NCI-H2107 (cell line): ENCODE measurements at regions not wholly inside any gene's neighbourhood (a gene's known extent, or its start where the extent isn't known, plus 50 kb on each side); places are given as distances from the start of the nearest gene placed in this dataset.

Source experiments
- DNase-seq: peaks from one replicate; lab custom pipeline; 2025; lab: John Stamatoyannopoulos, UW

- DNase-seq, result no peak
These were observed 109.4 kb upstream of the ATF7IP start for GRCh38 chr12:14256121-14256520.

DNA sequence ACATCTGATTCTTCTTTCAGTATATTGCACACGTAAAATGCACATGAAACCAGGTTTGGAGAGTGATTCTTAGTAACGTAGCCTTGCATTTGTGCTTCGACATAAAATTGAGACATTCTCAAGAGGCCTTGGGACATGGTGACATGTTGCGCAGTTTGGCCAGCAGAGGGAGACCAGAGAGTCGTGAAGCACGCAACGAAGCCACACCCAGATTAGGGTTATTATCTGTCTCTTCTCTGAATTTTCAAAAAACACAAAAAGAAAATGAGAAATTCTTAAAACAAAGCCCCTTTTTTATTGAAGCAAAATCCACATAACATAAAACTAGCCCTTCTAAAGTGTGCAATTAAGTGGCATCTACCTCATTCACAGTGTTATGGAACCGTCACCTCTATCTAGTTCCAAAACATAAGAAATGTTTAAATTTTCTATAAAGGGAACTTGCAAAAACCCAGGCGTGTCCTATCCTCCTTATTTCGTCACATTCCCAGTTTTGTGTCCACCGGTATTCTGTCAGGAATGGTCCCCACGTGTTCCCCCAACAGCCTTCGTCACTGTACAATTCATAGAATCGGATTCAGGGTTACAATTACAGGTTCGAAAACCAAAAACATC lies 108.8 kb upstream of the ATF7IP start:
- DNase-seq, result no peak

DNA sequence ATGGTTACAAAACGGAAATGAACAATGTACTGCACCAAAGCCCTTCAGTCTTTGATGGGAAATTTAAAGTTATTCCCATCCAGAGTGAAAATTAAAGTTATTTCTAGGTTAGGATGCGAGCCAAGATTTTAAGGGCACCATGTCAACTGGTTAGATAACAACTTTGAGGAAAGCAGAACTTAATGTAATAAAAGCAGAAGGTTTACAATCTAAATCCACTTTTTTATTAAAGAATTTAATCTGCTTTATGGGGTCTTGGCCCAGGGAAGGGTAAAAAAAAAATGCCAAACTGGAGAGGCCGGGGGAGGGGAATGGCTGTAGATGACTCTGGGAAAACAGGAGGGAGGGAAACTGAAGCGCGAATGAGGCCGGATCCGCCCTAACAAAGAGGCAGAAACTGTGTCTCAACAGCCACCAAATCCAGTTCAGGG lies 108.2 kb upstream of the ATF7IP start:
- no peak for DNase-seq

GRCh38 chr12:14257734-14258574 lies 107.5 kb upstream of the ATF7IP start:
- DNase-seq, result peak; percentile 93

DNA sequence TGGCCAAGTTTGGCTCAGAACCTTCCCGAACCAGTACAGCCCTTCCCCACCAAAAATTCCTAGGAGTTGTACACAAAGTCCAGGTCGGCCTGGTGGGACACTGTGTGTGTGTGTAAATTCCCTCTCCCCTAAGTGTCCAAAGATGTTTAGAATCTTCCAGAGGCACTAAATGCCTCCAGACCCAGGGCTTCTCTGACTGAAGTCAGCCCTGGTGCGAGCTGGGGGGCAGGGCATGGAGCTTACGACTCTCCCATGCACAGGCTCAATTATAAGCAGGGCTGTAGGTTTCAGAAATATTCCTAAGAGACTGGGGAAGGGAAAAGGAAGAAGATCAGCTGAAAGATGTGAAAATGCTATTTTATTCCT lies 106.9 kb upstream of the ATF7IP start:
- DNase-seq, result no peak

DNA sequence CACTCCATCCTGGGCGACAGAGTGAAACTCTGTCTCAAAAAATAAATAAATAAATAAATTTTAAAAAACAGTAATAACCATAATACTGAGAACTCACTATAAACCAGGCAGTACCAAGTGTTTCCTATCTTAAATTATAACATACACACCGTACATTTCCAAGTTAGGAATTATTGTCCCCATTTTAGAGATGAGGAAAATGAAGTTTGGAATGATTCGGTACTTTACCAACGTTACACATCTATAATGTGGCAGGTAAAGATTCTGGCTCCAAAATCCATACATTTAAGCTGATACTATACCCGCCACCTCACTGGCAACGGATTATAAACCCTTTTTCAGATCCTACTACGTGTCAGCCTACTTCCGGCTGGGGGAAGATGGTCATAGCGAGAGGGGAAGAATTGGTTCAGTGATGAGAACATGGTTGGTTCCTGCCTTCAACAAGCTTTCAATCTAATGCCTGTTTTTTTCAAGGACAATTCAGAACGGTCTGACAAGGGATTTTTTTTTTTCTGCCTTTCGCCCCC lies 105.9 kb upstream of the ATF7IP start:
- DNase-seq, result no peak

GRCh38 chr12:14260011-14260993 lies 105.2 kb upstream of the ATF7IP start:
- peak; percentile 70 for DNase-seq

GRCh38 chr12:14261096-14261495 lies 104.4 kb upstream of the ATF7IP start:
- DNase-seq, result no peak

GRCh38 chr12:14261861-14262260 lies 103.6 kb upstream of the ATF7IP start:
- no peak for DNase-seq

- DNase-seq, result no peak
These were observed 102.5 kb upstream of the ATF7IP start for GRCh38 chr12:14262771-14263511.

DNA sequence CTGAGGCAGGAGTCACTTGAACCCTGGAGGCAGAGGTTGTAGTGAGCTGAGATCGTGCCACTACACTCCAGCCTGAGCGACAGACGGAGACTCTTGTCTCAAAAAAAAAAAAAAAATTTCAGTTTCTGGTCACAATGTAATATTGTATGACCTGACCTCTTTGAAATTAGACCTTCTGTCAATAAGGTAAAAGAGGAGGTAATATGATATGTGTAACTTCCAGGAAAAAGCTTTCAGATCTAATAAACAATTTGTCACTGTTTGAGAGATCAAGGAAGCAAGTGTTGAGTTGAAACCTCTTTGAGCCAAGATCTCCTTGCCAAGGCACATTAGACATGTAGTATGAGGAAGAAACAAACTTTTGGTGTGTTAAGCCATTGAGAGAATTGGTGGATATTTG lies 101.7 kb upstream of the ATF7IP start:
- no peak for DNase-seq

DNA sequence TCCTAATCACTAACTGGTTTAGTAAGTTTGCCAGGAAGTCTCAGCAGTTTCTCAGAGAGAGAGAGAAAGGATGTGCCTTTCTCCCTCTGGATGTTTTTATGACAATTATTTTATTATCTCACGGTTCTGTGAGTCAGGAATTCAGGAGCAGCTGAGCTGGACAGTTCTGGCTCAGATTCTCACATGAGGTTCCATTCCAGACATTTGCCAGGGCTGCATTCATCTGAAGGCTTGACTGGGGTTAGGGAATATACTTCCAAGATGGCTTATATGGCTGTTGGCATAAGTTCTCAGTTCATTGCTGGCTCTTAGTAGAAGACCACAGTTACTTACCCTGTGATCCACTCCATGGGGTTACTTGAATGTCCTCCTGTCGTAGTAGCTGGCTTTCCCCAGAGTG lies 101.2 kb upstream of the ATF7IP start:
- DNase-seq, result no peak

GRCh38 chr12:14264778-14265177 lies 100.7 kb upstream of the ATF7IP start:
- DNase-seq, result no peak

DNA sequence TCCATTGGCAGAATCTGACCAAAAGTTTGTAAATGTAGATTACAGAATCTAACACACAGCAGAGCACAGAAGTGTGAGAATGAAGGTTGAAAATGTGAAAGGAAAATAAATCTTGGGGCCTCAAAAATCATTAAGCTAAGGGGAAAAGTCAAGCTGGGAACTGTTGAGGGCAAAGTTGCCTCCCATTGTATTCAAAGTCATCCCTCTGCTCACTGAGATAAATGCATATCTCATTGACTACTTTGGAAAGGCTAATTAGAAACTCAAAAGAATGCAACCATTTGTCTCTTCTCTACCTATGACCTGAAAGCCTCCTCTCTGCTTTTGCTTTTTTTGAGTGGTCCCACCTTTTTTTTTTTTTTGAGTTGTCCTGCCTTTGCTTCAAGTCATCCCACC lies 97.4 kb upstream of the ATF7IP start:
- DNase-seq, result no peak

DNA sequence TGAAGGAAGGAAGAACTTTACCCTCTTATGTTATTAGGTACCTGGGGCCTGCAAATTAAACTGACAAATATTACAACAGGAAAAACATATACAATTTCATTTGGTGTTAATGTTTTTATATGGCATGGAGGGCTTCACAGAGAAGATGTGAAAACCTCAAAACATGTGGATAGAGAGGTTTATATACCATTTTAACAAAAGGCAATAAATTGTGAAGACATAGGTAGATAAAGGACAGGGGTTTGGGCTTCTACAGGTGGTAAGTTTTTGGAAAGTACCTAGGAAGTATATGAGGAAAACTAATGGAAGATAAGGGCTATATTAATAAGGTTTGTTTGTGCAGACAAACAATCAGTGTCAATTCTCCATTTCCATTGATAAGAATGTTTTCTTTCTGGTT lies 95.1 kb upstream of the ATF7IP start:
- DNase-seq, result no peak

DNA sequence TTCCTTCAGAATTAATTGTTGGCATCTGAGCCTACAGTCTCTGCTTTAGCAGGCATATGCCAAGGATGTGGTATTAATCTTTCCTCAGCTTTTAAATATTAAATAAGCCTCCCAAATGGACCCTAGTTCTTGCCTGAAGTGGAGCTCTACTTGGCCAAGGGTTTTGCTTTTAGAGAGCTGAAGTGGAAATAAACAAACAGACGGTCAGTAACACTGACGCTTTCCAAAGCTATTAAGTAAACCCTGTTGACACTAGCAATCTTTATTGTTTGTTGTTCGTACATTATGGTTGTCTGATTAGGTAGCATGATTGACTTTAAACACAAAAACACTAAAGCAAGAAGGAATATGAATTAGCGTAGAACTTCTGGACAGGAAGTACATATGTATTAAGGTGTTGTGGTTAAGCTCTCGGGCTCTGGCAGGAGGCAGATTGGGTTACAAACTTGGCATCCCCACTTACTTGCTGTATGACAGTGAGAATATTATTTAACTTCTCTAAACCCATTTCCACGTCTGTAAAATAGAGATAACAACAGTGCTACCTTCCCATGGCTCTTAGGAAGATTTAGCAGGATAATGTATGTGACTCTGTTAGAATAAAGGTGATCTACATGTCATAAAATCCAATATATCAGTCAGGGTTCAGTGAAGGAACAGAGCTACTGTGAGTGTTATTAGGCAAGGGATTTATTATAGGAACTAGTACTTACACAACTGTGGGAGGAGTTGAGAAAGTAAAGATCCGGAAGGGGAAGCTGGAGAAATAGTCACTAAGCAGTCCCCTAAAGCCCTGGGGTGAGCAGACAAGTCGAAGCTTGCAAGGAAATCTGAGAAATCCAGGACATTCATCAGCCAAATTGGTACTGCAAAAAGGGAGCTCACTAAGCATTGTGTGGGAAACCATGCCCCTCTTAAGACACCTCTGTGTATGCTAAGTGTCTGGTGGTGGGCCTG lies 92.2 kb upstream of the ATF7IP start:
- DNase-seq, result peak; percentile 15

DNA sequence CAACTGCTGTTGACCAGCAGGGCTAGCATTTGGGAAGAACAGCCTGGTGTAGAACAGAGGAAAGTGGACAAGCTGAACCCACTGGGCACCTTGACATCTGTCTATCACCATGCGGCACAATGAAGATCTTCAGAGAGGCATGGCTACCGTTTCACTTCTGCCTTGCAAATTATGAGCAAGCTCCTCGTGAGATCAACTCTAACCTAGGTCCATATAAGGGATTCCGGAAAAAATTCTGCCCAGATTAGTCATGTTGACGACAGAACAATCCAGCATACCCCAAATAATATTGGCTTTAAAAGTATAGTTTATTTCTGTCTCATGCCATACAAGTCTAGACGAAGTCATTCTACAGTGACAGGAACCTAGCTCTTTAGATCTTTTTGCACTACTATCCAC lies 91.6 kb upstream of the ATF7IP start:
- no peak for DNase-seq

- no peak for DNase-seq
These were observed 90.4 kb upstream of the ATF7IP start for GRCh38 chr12:14275111-14275510.

GRCh38 chr12:14275886-14276285 lies 89.6 kb upstream of the ATF7IP start:
- no peak for DNase-seq

- no peak for DNase-seq
These were observed 87.1 kb upstream of the ATF7IP start for GRCh38 chr12:14278294-14278953.
